ENCODE measurements at regions not wholly inside any gene's neighbourhood (a gene's known extent, or its start where the extent isn't known, plus 50 kb on each side); places are given as distances from the start of the nearest gene placed in this dataset.

GRCh38 chr4:24076811-24077210 is 187.0 kb upstream of the PPARGC1A start:
- no peaks in the 10 kb centered on the region for H3K27me3 ChIP-seq (ENCODE audit: insufficient read depth, low read length)
- H3K9me2 ChIP-seq (ENCODE audit: low read depth, low read length): no peaks in the 10 kb centered on the region
- H4K20me1 ChIP-seq (ENCODE audit: insufficient read depth, low read length): no peaks in the 10 kb centered on the region
- H3K9ac ChIP-seq (ENCODE audit: low read length): no peak overlapping the region
- no peaks in the 10 kb centered on the region for H3K4me1 ChIP-seq (ENCODE audit: insufficient read depth, low read length, severe bottlenecking)
- H3K36me3 ChIP-seq (ENCODE audit: insufficient read depth, low read length): no peaks in the 10 kb centered on the region
- H3K27ac ChIP-seq (ENCODE audit: low read depth, low read length, poor library complexity, severe bottlenecking): no peak overlapping the region
- H3K79me2 ChIP-seq (ENCODE audit: insufficient read depth, low read length): no peaks in the 10 kb centered on the region
- H3K4me3 ChIP-seq (ENCODE audit: low read depth, low read length, poor library complexity, severe bottlenecking): no peak overlapping the region
- H3K9me3 ChIP-seq (ENCODE audit: low read length): no peaks in the 10 kb centered on the region
- no peak for TF ChIP-seq CTCF (IDR thresholded peaks at IDR 0.05; ENCODE audit: low read length)
- TF ChIP-seq EZH2 (IDR thresholded peaks at IDR 0.05; ENCODE audit: borderline replicate concordance, low read length): no peak
- H3K4me2 ChIP-seq (ENCODE audit: low read length): no peak overlapping the region
- H2AFZ ChIP-seq (ENCODE audit: low read length): no peak overlapping the region
- H3F3A ChIP-seq (ENCODE audit: insufficient read depth, low read length): no peaks in the 10 kb centered on the region

- H4K20me1 ChIP-seq (ENCODE audit: insufficient read depth, low read length): no peaks in the 10 kb centered on the region
- H3K27ac ChIP-seq (ENCODE audit: low read depth, low read length, poor library complexity, severe bottlenecking): no peak overlapping the region
- no peaks in the 10 kb centered on the region for H3K27me3 ChIP-seq (ENCODE audit: insufficient read depth, low read length)
- H3K9ac ChIP-seq (ENCODE audit: low read length): no peak overlapping the region
- H3K79me2 ChIP-seq (ENCODE audit: insufficient read depth, low read length): no peaks in the 10 kb centered on the region
- H3K9me3 ChIP-seq (ENCODE audit: low read length): no peaks in the 10 kb centered on the region
- no peak for TF ChIP-seq CTCF (IDR thresholded peaks at IDR 0.05; ENCODE audit: low read length)
- no peak for TF ChIP-seq EZH2 (IDR thresholded peaks at IDR 0.05; ENCODE audit: borderline replicate concordance, low read length)
- no peaks in the 10 kb centered on the region for H3F3A ChIP-seq (ENCODE audit: insufficient read depth, low read length)
- no peak overlapping the region for H2AFZ ChIP-seq (ENCODE audit: low read length)
- H3K4me3 ChIP-seq (ENCODE audit: low read depth, low read length, poor library complexity, severe bottlenecking): no peak overlapping the region
- no peak overlapping the region for H3K4me2 ChIP-seq (ENCODE audit: low read length)
- no peaks in the 10 kb centered on the region for H3K4me1 ChIP-seq (ENCODE audit: insufficient read depth, low read length, severe bottlenecking)
- no peaks in the 10 kb centered on the region for H3K36me3 ChIP-seq (ENCODE audit: insufficient read depth, low read length)
- H3K9me2 ChIP-seq (ENCODE audit: low read depth, low read length): no peaks in the 10 kb centered on the region
These were observed 184.1 kb upstream of the PPARGC1A start for GRCh38 chr4:24073948-24074347.

- H3K9me3 ChIP-seq (ENCODE audit: low read length): no peaks in the 10 kb centered on the region
These were observed 181.9 kb upstream of the PPARGC1A start for GRCh38 chr4:24071612-24072372.

More at GRCh38 chr4:24071612-24072372, 181.9 kb upstream of the PPARGC1A start:
- no peaks in the 10 kb centered on the region for H3K79me2 ChIP-seq (ENCODE audit: insufficient read depth, low read length)
- H3K4me1 ChIP-seq (ENCODE audit: insufficient read depth, low read length, severe bottlenecking): no peaks in the 10 kb centered on the region
- H3K27ac ChIP-seq (ENCODE audit: low read depth, low read length, poor library complexity, severe bottlenecking): no peak overlapping the region
- H3K27me3 ChIP-seq (ENCODE audit: insufficient read depth, low read length): no peaks in the 10 kb centered on the region
- H3K9me2 ChIP-seq (ENCODE audit: low read depth, low read length): no peaks in the 10 kb centered on the region
- H2AFZ ChIP-seq (ENCODE audit: low read length): no peak overlapping the region
- H3F3A ChIP-seq (ENCODE audit: insufficient read depth, low read length): no peaks in the 10 kb centered on the region
- H3K9ac ChIP-seq (ENCODE audit: low read length): no peak overlapping the region
- H4K20me1 ChIP-seq (ENCODE audit: insufficient read depth, low read length): no peaks in the 10 kb centered on the region
- no peak overlapping the region for H3K4me3 ChIP-seq (ENCODE audit: low read depth, low read length, poor library complexity, severe bottlenecking)
- no peak overlapping the region for H3K4me2 ChIP-seq (ENCODE audit: low read length)
- TF ChIP-seq EZH2 (IDR thresholded peaks at IDR 0.05; ENCODE audit: borderline replicate concordance, low read length) (no peak), CTCF (IDR thresholded peaks at IDR 0.05; ENCODE audit: low read length) (no peak)
- H3K36me3 ChIP-seq (ENCODE audit: insufficient read depth, low read length): no peaks in the 10 kb centered on the region

Data from OCI-LY1 (cell line).